ENCODE measurements at regions not wholly inside any gene's neighbourhood (a gene's known extent, or its start where the extent isn't known, plus 50 kb on each side); places are given as distances from the start of the nearest gene placed in this dataset.

GRCh38 chr9:26263478-26263877, 585.2 kb upstream of the TUSC1 start:
- TF ChIP-seq GATA2 (IDR thresholded peaks at IDR 0.05; ENCODE audit: low read depth, low read length) = no peak
- TF ChIP-seq GATA3 (IDR thresholded peaks at IDR 0.05; ENCODE audit: low read depth, low read length) = no peak
